VCaP (cell line): ENCODE measurements at regions not wholly inside any gene's neighbourhood (a gene's known extent, or its start where the extent isn't known, plus 50 kb on each side); places are given as distances from the start of the nearest gene placed in this dataset.

ENCODE experiments used
- H3K27ac ChIP-seq: fragments of 450-650 bp; 2 replicates; pipeline ENCODE4 v1.5.1; 2017
- CTCF ChIP-seq: fragments of 450-650 bp; conservative IDR thresholded peaks from 2 replicates; pipeline ENCODE4 v1.5.1; 2017; ENCODE audit warnings: mild to moderate bottlenecking, moderate library complexity

- no peak overlapping the region for H3K27ac ChIP-seq
- TF ChIP-seq CTCF: no peak
Observed at GRCh38 chr2:144848423-144848822, 328.5 kb upstream of the ZEB2 start.

DNA sequence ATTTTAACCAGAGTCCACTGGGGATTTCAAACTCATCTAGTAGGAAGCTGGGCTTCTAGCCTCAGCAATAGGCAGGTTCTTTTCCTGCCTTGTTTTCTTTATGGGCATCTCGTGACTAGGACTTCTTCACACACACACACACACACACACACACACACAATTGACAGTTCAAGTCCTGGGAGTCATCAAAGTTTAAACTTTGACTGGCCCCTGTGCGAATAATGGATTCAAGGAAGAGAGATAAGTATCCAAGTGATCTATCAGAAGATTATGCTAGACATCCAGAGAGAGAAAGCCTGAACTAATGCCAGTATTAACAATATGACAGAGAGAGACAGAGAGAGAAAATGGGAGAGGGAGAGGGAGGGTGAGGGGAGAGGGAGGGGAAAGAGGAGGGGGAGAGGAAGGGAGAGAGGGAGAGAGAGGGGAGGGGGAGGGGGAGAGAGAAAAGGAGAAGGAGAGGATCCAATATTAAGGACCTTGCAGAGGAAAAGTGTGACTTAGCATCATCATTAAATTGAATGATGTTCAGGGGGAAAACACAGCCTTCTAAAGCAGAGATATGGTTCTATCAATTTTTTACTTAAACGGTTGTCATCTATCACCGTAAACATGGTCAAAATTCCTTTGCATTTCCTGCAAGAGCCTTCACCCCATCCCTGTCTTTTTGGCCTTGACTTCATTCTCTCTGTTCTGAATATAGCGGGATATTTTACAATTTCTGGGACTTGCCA, 327.6 kb upstream of the ZEB2 start:
- H3K27ac ChIP-seq: no peak overlapping the region
- no peak for TF ChIP-seq CTCF

- H3K27ac ChIP-seq: no peak overlapping the region
- no peak for TF ChIP-seq CTCF
Observed at GRCh38 chr2:144836635-144837350, 316.9 kb upstream of the ZEB2 start.

GRCh38 chr2:144835634-144836350, 315.9 kb upstream of the ZEB2 start:
- H3K27ac ChIP-seq: no peak overlapping the region
- no peak for TF ChIP-seq CTCF

GRCh38 chr2:144834998-144835633, 315.2 kb upstream of the ZEB2 start:
- no peak overlapping the region for H3K27ac ChIP-seq
- no peak for TF ChIP-seq CTCF

GRCh38 chr2:144834363-144834762, 314.4 kb upstream of the ZEB2 start:
- no peak overlapping the region for H3K27ac ChIP-seq
- no peak for TF ChIP-seq CTCF

GRCh38 chr2:144833075-144833637, 313.2 kb upstream of the ZEB2 start:
- H3K27ac ChIP-seq: no peak overlapping the region
- TF ChIP-seq CTCF: no peak
